Renal cortex interstitium (tissue), 11 donors: ENCODE measurements at regions not wholly inside any gene's neighbourhood (a gene's known extent, or its start where the extent isn't known, plus 50 kb on each side); places are given as distances from the start of the nearest gene placed in this dataset.

Source experiments
- DNase-seq, 11 donors: peaks; one replicate each; pipeline ENCODE4 v3.0.0-alpha.2; 2013; ENCODE audit warnings: low read depth in 9 of 11, low spot score in 4 of 11; ENCODE audit errors: extremely low read depth in 1 of 11

GRCh38 chr2:107398683-107399082 lies 428.0 kb upstream of the RGPD4 start:
- no peak for DNase-seq

GRCh38 chr2:107402330-107402729 lies 424.4 kb upstream of the RGPD4 start:
- DNase-seq, result no peak

GRCh38 chr2:107405261-107405660 lies 421.4 kb upstream of the RGPD4 start:
- no peak for DNase-seq

- DNase-seq, result no peak
Observed at GRCh38 chr2:107407017-107407416, 419.7 kb upstream of the RGPD4 start.

DNA sequence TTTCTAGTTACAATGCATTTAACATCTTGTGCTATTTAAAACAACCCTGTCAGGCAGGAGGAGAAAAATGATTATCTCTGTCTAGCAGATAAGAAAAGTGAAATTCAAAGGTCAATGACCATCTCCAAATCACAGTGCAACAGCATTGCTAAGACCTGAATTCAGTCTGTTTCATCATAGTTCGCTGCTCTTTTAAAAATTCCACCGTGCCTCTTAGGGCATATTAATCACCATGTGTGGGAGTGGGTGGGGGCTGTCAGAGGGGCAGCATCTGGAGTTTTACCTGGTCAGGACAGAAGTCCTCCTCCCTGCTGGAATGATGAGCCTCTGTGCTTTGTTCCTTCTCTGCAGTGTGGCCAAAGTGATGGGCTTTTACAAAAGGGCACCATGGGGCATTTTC lies 418.7 kb upstream of the RGPD4 start:
- DNase-seq, result no peak

DNA sequence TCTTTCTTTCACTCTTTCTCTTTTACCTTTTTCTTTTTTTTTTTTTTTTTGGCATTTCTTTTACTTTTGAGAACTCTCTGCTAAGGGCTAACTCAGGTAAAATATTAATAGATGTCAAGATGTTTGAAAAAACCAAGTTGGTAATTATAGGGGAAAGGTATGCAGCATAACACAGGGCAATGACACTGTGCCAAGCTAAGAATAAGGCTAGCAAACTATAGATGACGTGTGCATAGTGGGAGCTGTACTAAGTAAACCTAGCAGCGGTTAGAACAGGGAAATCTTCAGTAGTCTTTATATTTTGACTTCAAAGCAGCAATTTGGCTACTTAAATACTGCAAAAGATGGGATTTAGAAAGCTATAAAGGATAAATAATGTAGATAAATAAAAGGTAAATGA lies 415.4 kb upstream of the RGPD4 start:
- no peak for DNase-seq

DNA sequence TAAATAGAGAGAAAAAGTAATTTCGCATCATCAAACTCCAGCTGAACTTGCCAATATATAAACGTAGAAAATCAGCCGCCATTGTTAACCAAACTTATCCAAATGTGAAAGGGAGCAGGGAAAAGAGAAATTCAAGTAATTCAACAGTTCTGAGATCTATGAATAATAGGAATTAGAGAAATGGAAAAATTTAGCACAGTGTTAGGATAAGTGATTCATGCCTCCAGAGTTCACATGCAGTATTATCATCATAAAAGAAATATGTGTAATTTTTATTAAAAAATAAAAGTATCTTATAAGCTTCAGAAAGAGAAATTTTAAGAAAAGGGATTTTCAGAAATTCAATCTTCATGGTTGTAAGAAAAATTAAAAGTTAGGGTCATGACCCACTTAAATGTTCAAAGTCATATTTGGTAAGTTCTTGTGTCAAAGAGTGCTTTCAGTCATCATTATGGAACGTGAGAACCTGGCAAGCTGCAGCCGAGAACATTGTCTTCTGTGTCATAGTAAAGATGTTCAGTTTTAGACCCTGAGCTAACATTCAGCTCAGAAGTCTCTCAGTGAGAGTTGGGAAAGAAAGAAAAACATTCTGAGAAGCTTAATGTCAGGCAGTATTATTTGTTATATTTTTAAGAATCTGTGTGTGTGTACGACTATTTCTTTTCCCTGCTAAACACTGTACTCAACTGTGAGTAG lies 414.3 kb upstream of the RGPD4 start:
- no peak for DNase-seq

- no peak for DNase-seq
Observed at GRCh38 chr2:107412981-107413380, 413.7 kb upstream of the RGPD4 start.

DNA sequence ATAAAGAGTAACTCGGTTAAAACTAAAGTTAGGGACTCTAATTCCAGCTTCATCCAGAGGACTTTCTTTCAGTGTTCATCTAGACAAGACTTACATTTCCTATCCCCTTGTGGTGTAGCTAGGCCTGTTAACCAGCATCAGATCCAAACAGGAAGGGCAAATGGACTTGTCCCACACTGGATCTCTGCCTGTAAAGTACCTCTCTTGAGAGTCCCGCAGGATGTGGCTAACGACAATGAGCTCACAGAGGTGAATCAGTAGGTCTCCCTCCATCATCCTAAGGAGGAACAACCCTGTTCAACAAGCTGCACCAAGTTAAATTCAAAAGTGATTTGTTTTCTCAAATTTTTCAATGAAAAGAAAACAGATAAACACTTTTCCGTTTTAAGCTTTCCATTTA lies 412.3 kb upstream of the RGPD4 start:
- no peak for DNase-seq

GRCh38 chr2:107418708-107419107 lies 408.0 kb upstream of the RGPD4 start:
- DNase-seq, result no peak

GRCh38 chr2:107419191-107419590 lies 407.5 kb upstream of the RGPD4 start:
- DNase-seq, result no peak

DNA sequence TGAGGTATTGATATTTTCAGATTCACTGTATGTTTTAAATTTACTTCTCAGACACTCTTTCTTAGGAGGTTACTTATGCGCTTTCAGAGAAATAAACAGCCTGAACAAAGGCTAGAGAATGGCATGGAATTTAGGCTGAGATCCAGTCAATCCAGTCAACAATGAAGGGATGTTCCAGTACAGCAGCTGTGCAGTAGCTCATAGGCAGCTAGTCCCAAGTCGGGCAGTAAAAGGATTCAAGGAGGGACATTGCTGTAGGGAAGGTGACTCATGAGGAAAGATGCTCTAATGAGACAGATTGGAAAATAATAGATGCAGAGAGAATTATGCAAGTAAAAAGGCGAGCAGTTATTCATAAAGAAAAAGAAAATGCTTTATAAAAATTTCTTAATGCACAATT lies 397.9 kb upstream of the RGPD4 start:
- no peak for DNase-seq

DNA sequence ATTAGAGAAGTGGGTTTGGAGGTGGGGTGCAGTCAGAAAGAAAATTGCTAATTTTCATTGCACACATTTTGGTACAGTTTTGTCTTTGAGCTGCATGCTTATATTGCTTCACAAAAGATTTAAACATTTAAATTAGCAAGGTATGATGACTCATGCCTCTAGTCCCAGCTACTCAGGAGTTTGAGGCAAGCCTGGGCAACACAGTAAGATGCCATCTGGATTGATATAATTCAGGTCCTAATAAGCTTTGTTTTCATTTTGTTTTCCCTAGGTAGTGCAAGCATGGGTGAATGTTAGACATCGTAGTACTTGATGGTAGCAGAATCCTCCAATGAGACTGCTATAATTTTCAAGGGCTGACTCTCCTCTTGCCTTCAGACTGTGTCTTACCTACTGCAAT lies 396.7 kb upstream of the RGPD4 start:
- no peak for DNase-seq

GRCh38 chr2:107430596-107431266 lies 396.0 kb upstream of the RGPD4 start:
- DNase-seq, result no peak

DNA sequence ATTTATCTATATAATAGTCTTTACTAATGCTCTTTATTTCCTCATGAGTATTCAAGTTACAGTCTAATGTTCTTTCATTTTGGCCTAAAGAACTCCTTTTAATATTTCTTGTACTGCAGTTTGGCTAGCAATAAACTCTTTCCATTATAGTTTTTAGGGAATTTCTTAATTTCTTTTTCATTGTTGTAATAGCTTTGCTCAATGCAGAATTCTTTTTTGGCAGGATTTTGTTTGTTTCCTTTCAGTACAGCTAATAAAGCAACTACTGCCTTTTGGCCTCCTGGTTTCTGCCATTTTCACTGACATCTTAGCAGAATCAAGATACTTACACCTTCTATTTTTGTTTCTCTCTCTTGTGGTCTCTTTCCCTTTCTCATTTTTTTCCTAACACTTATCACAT lies 390.4 kb upstream of the RGPD4 start:
- no peak for DNase-seq

- DNase-seq, result no peak
Observed at GRCh38 chr2:107437265-107437664, 389.4 kb upstream of the RGPD4 start.

DNA sequence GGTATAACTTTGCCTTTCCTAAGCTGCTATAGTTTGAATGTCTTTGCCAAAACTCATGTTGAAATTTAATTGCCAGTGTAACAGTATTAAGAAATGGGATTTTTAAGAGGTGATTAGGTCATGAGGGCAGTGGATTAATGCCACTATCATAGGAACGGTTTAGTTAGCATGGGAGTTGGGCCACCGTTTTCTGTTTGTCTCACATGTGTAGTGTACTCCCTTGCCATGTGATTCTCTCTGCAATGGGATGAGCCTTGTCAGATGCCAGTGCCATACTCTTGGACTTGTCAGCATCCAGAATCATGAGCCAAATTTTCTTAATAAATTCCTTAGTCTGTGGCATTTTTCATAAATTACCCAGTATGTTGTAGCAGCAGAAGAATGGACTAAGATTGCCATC lies 388.9 kb upstream of the RGPD4 start:
- DNase-seq, result no peak

- no peak for DNase-seq
Observed at GRCh38 chr2:107448160-107448559, 378.5 kb upstream of the RGPD4 start.

DNA sequence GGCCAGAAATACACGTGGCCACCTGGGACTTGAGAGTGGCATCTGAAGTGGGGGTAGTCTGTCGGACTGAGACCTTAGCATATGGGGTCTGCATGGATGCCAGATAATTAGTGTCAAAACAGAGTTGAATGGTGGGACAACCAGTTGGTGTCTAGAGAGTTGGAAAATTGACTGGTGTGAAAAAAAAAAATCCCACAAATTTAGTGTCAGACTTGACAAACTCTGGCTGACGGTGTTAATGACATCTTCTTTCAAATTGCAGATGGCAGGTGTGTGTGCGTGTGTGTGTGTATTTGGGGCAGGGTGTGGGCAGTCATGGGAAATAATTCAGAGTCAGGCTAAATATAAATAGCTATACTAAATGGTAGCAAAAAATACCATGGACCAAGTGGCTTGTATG lies 365.4 kb upstream of the RGPD4 start:
- no peak for DNase-seq

DNA sequence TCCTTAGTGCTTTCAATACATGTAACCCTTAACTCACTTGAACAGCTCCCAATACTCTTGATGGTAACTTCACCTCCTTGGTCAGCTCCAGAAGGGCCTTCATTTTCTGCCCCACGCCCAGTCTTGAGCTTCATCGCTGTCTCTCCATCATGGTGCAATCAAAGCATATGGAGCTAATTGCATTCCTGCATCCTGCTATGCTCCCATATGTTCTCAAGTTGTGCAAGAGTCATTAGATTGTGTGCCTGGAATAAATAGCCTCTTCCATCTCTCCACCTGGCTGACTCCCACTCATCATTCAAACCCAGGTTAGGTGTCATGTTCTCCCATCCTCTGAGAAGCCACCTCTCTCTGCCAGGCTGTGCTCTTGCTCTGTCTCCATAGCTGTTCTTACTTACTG lies 364.5 kb upstream of the RGPD4 start:
- no peak for DNase-seq

- DNase-seq, result no peak
Observed at GRCh38 chr2:107466241-107466640, 360.5 kb upstream of the RGPD4 start.
